A549 (cell line): ENCODE measurements at regions not wholly inside any gene's neighbourhood (a gene's known extent, or its start where the extent isn't known, plus 50 kb on each side); places are given as distances from the start of the nearest gene placed in this dataset.

Experiments
- ATAC-seq, 2 experiments: fragments of 200-7000 bp in 1 of 2; fragments of >200 bp in 1 of 2; cut with Nextera tagmentation in 1 of 2; cut with Tn5 transposase in 1 of 2; 3 replicates each; pipeline versions ENCODE4 v1.8.0 to v1.9.1; 2018 to 2020; ENCODE audit warnings: mild to moderate bottlenecking in 1 of 2, moderate library complexity in 1 of 2
- CTCF ChIA-PET: fragments of 300-600 bp; sonication (Branson Sonifier 250); formaldehyde crosslinking; extraction: SDS; loops from one replicate; lab custom pipeline; 2021; ENCODE audit warnings: antibody characterized with exemption, inconsistent platforms; lab: Yijun Ruan, JAX
- POLR2A ChIA-PET: fragments of 350-600 bp; formaldehyde crosslinking; extraction: SDS; loops from one replicate; lab custom pipeline; 2021; ENCODE audit warnings: antibody characterized with exemption, inconsistent platforms; lab: Yijun Ruan, JAX
- DNase-seq, 2 experiments: peaks; one replicate each; pipeline versions ENCODE4 v3.0.0 to v3.0.0-alpha.2; 2011 to 2016; ENCODE audit warnings: low read depth in 1 of 2, low spot score in 1 of 2
- FAIRE-seq: peaks from 2 replicates; lab custom pipeline; 2011; peaks lifted over from hg19 to GRCh38; lab: Jason Lieb, UNC
- H3K27ac ChIP-seq, 2 experiments: fragments of >200 bp; sonication (Bioruptor Twin); formaldehyde crosslinking; 3 replicates each; pipeline ENCODE4 v1.5.1; 2016 to 2017
- H3K4me1 ChIP-seq: fragments of >200 bp; sonication (Bioruptor Twin); formaldehyde crosslinking; 3 replicates; pipeline ENCODE4 v1.6.1; 2016
- H3K4me2 ChIP-seq: fragments of >200 bp; sonication (Bioruptor Twin); formaldehyde crosslinking; 3 replicates; pipeline ENCODE4 v1.6.1; 2016
- H3K4me3 ChIP-seq: fragments of >200 bp; sonication (Bioruptor Twin); formaldehyde crosslinking; 3 replicates; pipeline ENCODE4 v1.5.1; 2016
- H3K9me3 ChIP-seq: fragments of >200 bp; sonication (Bioruptor Twin); formaldehyde crosslinking; 3 replicates; pipeline ENCODE4 v1.6.1; 2016
- BHLHE40 ChIP-seq: IDR thresholded peaks from 2 replicates; pipeline ENCODE4 v1.6.1; 2012; ENCODE audit warnings: low read depth, low read length, inconsistent platforms
- CBX2 ChIP-seq: fragments of 200-600 bp; sonication (generic); IDR thresholded peaks from 2 replicates; pipeline ENCODE4 v1.6.1; 2016; ENCODE audit warnings: low read depth, mild to moderate bottlenecking, borderline replicate concordance
- CBX8 ChIP-seq: fragments of 200-600 bp; sonication (generic); IDR thresholded peaks from 2 replicates; pipeline ENCODE4 v1.6.1; 2016
- CHD2 ChIP-seq: fragments of 150-350 bp; IDR thresholded peaks from 2 replicates; pipeline ENCODE4 v1.6.1; 2014; ENCODE audit warnings: low read length; ENCODE audit not compliant: partially characterized antibody
- CHD4 ChIP-seq: fragments of 200-600 bp; sonication (generic); IDR thresholded peaks from 2 replicates; pipeline ENCODE4 v1.6.1; 2016; ENCODE audit warnings: antibody characterized with exemption, mild to moderate bottlenecking, borderline replicate concordance
- EHMT2 ChIP-seq: fragments of 200-600 bp; sonication (generic); IDR thresholded peaks from 2 replicates; pipeline ENCODE4 v1.6.1; 2016; ENCODE audit warnings: antibody characterized with exemption, low read depth, mild to moderate bottlenecking, moderate library complexity
- EP300 ChIP-seq, 2 experiments: fragments of >200 bp; sonication (Bioruptor Twin); formaldehyde crosslinking; IDR thresholded peaks; 2 replicates in 1 of 2; 3 replicates in 1 of 2; pipeline ENCODE4 v1.6.1; 2016 to 2017
- ESRRA ChIP-seq: fragments of 150-350 bp; IDR thresholded peaks from 2 replicates; pipeline ENCODE4 v1.6.1; 2014; ENCODE audit warnings: mild to moderate bottlenecking, low read length, borderline replicate concordance
- FOSL2 ChIP-seq, 2 experiments: fragments of 450-650 bp in 1 of 2; fragments of >200 bp in 1 of 2; sonication (Bioruptor Twin) in 1 of 2; formaldehyde crosslinking; IDR thresholded peaks; 2 replicates each; pipeline versions ENCODE4 v1.5.0 to v1.6.1; 2016 to 2020; ENCODE audit warnings: mild to moderate bottlenecking in 1 of 2, moderate library complexity in 1 of 2
- HDAC2 ChIP-seq: fragments of 200-600 bp; sonication (generic); IDR thresholded peaks from 2 replicates; pipeline ENCODE4 v1.6.1; 2016
- JUNB ChIP-seq: fragments of >200 bp; sonication (Bioruptor Twin); formaldehyde crosslinking; IDR thresholded peaks from 2 replicates; pipeline ENCODE4 v1.6.1; 2016
- KDM1A ChIP-seq: fragments of 200-600 bp; sonication (generic); IDR thresholded peaks from 2 replicates; pipeline ENCODE4 v1.6.1; 2016; ENCODE audit warnings: low read depth, mild to moderate bottlenecking
- MAFK ChIP-seq: fragments of 450-650 bp; IDR thresholded peaks from 2 replicates; pipeline ENCODE4 v1.6.1; 2014; ENCODE audit not compliant: partially characterized antibody
- NFE2L2 ChIP-seq: fragments of 150-350 bp; conservative IDR thresholded peaks from 2 replicates; pipeline ENCODE4 v1.6.1; 2014; ENCODE audit warnings: low read length
- NPAS2 ChIP-seq: fragments of 250-450 bp; sonication (Bioruptor Pico); IDR thresholded peaks from 2 replicates; pipeline ENCODE4 v1.8.0; 2022; ENCODE audit warnings: mild to moderate bottlenecking, moderate library complexity, borderline replicate concordance
- PHF8 ChIP-seq: fragments of 200-600 bp; sonication (generic); IDR thresholded peaks from 2 replicates; pipeline ENCODE4 v1.6.1; 2016; ENCODE audit warnings: low read depth, mild to moderate bottlenecking, antibody characterized with exemption, moderate library complexity, borderline replicate concordance
- RAD21 ChIP-seq, 2 experiments: fragments of >200 bp in 1 of 2; sonication (Bioruptor Twin) in 1 of 2; formaldehyde crosslinking in 1 of 2; IDR thresholded peaks in 1 of 2; conservative IDR thresholded peaks in 1 of 2; 2 replicates in 1 of 2; 3 replicates in 1 of 2; pipeline ENCODE4 v1.6.1; 2012 to 2018; ENCODE audit warnings: inconsistent platforms in 1 of 2
- RARB ChIP-seq: fragments of 250-450 bp; sonication (Bioruptor Pico); IDR thresholded peaks from 2 replicates; pipeline ENCODE4 v1.8.0; 2021; ENCODE audit warnings: mild to moderate bottlenecking, moderate library complexity
- RCOR1 ChIP-seq: fragments of 150-350 bp; IDR thresholded peaks from 2 replicates; pipeline ENCODE4 v1.6.1; 2014; ENCODE audit warnings: antibody characterized with exemption, low read length, low read depth
- RFX5 ChIP-seq: fragments of 450-650 bp; IDR thresholded peaks from 2 replicates; pipeline ENCODE4 v1.7.1; 2014; ENCODE audit warnings: antibody characterized with exemption, mild to moderate bottlenecking, moderate library complexity
- RNF2 ChIP-seq: fragments of 200-600 bp; sonication (generic); IDR thresholded peaks from 2 replicates; pipeline ENCODE4 v1.6.1; 2016; ENCODE audit warnings: low read depth, mild to moderate bottlenecking, antibody characterized with exemption, moderate library complexity, borderline replicate concordance
- TP53 ChIP-seq: fragments of 250-450 bp; sonication (Bioruptor Pico); IDR thresholded peaks from 2 replicates; pipeline ENCODE4 v1.5.0; 2021; ENCODE audit warnings: mild to moderate bottlenecking, moderate library complexity
- ZC3H11A ChIP-seq: fragments of 450-650 bp; IDR thresholded peaks from 2 replicates; pipeline ENCODE4 v1.6.1; 2014; ENCODE audit warnings: antibody characterized with exemption, mild to moderate bottlenecking
- ZSCAN20 ChIP-seq: fragments of 250-450 bp; sonication (Bioruptor Pico); IDR thresholded peaks from 2 replicates; pipeline ENCODE4 v1.8.0; 2022; ENCODE audit warnings: mild to moderate bottlenecking, moderate library complexity
- WGBS: methylation state at CpG from one replicate; pipeline ENCODE4 v1.1.6; 2017; ENCODE audit errors: missing lambda C conversion rate; 5-methylcytosine and 5-hydroxymethylcytosine counted together
- TF ChIP-seq, protein P1 (sequence below): fragments of >200 bp; sonication (Bioruptor Twin); formaldehyde crosslinking; IDR thresholded peaks from 3 replicates; pipeline ENCODE4 v1.6.1; 2016
- TF ChIP-seq, protein P2 (sequence below): fragments of 250-450 bp; sonication (Bioruptor Pico); IDR thresholded peaks from 2 replicates; pipeline ENCODE4 v1.5.0; 2021; ENCODE audit warnings: mild to moderate bottlenecking, moderate library complexity, borderline replicate concordance

DNA sequence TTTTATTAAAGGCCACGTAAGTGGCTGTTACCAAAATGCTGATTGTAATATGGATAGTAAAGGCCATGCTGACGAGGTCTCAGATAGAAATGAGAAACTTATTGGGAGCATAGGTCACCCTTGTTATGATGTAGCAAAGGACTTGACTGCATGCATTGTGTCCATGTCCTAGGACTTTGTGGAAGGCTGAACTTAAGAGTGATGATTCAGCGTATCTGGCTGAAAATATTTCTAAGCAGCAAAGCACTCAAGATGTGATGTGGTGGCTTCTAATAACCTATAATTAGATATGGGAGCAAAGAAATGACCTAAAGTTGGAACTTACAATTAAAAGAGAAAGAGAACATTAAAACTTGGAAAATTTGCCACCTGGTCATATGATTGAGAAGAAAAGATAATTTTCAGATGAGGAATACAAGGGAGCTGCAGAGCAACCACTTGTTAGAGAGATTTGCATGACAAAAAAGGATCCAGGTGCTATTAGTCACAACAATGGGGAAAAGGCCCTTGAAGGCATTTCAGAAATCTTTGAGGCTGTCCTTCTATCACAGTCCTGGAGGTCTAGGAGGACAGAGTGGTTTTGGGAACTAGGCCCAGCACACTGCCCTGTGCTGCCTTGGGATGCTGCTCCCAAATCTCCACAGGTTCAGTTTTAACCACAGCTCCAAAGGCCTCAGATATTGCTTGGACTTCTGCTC is 793.7 kb upstream of the LCORL start:
- ATAC-seq = no peak
- TF ChIP-seq MAFK (peak; percentile 24), RCOR1 (no peak)
- TF ChIP-seq, all 56 proteins: peak for 1
- no peak overlapping the region for H3K4me2 ChIP-seq
- FAIRE-seq (no peak), DNase-seq (no peak)
- POLR2A ChIA-PET = no interaction called here
- no peak overlapping the region for H3K4me3 ChIP-seq
- H3K9me3 ChIP-seq = no peaks in the 10 kb centered on the region
- H3K4me1 ChIP-seq = no peaks in the 10 kb centered on the region
- CTCF ChIA-PET = no interaction called here
- 3% methylated on average over 3 of the region's 3 CpGs for WGBS
- H3K27ac ChIP-seq = no peak overlapping the region

DNA sequence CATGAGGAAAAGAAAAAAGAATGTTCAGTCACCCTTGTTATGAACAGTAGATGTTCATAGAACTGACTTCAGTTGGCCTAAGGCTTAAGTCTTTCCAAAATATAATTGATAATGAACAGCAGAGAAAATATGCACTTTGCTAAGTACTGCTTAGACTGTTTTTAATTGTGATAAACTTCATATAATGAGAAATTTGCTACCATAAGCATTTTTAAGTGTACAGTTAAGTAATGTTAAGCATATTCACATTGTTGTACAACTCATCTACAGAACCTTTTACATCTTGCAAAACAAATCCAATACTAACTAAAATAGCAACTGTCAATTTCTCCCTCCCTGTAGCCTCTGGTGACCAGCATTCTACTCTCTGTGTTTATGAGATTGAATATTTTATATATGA is 792.2 kb upstream of the LCORL start:
- TF ChIP-seq MAFK = peak; percentile 49
- TF ChIP-seq CHD2 = no peak
- TF ChIP-seq, protein P1, sequence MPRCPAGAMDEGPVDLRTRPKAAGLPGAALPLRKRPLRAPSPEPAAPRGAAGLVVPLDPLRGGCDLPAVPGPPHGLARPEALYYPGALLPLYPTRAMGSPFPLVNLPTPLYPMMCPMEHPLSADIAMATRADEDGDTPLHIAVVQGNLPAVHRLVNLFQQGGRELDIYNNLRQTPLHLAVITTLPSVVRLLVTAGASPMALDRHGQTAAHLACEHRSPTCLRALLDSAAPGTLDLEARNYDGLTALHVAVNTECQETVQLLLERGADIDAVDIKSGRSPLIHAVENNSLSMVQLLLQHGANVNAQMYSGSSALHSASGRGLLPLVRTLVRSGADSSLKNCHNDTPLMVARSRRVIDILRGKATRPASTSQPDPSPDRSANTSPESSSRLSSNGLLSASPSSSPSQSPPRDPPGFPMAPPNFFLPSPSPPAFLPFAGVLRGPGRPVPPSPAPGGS = no peak
- H3K4me3 ChIP-seq = no peak overlapping the region
- no peak overlapping the region for H3K4me2 ChIP-seq
- no peak for FAIRE-seq
- H3K27ac ChIP-seq = no peak overlapping the region
- no peak for ATAC-seq
- ChIA-PET CTCF (no interaction called here), POLR2A (no interaction called here)
- no peak for DNase-seq
- H3K4me1 ChIP-seq = no peaks in the 10 kb centered on the region
- no peaks in the 10 kb centered on the region for H3K9me3 ChIP-seq

DNA sequence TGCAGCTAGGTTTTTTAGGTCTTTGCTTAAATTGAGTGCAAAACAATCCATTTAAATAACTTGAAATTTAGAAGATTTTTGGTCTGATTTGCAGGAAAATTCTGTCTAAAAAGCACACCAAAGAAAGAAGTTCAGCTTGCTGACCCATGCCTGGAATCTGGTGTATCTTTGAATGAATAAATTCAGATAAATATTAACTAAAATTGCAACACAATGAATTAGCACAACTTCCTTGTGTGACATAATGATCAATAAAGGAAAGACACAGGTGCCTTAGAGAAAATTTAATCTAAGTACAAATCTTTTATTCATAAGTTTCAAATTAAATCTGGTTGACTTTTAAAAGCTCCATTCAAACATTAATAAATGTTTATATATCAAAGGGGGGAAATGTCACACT is 791.5 kb upstream of the LCORL start:
- DNase-seq (no peak), FAIRE-seq (no peak), ATAC-seq (no peak)
- Histone ChIP-seq H3K4me2 (no peak overlapping the region), H3K4me3 (no peak overlapping the region), H3K4me1 (no peaks in the 10 kb centered on the region), H3K27ac (no peak overlapping the region), H3K9me3 (no peaks in the 10 kb centered on the region)
- ChIA-PET POLR2A (no interaction called here), CTCF (no interaction called here)
- TF ChIP-seq, protein P2, sequence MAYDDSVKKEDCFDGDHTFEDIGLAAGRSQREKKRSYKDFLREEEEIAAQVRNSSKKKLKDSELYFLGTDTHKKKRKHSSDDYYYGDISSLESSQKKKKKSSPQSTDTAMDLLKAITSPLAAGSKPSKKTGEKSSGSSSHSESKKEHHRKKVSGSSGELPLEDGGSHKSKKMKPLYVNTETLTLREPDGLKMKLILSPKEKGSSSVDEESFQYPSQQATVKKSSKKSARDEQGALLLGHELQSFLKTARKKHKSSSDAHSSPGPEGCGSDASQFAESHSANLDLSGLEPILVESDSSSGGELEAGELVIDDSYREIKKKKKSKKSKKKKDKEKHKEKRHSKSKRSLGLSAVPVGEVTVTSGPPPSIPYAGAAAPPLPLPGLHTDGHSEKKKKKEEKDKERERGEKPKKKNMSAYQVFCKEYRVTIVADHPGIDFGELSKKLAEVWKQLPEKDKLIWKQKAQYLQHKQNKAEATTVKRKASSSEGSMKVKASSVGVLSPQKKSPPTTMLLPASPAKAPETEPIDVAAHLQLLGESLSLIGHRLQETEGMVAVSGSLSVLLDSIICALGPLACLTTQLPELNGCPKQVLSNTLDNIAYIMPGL (CRISPR knock-in tag) = no peak
- TF ChIP-seq ESRRA (no peak), CBX2 (no peak), RARB (no peak), ZSCAN20 (no peak), CBX8 (no peak), RAD21 (conservative IDR thresholded peaks at IDR 0.05 in 1 of 2, IDR thresholded peaks at IDR 0.05 in 1 of 2) (no peak), CHD2 (no peak), JUNB (no peak)

DNA sequence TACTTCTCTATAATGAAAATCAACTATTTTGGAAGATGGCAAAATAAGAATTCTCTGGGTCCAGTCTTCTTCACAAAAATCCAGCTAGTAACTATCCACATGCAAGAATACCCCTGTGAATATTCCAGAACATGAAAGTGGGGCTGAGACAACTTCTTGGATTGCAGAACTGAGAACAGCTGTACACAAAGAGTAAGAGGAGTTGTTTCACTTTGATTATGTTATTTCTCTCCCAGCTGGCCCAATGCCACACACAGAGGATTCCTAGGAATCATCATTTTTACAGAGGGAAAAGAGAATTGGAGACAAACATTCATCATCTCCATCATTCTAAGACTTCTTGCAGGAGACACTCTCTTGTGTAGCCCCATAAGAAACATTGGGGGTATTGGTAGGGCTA is 782.2 kb upstream of the LCORL start:
- Histone ChIP-seq H3K9me3 (no peaks in the 10 kb centered on the region), H3K27ac (no peak overlapping the region), H3K4me3 (no peak overlapping the region), H3K4me2 (no peak overlapping the region), H3K4me1 (no peaks in the 10 kb centered on the region)
- no peak for DNase-seq
- no peak for ATAC-seq
- FAIRE-seq = no peak
- CTCF ChIA-PET = no interaction called here
- no peak for TF ChIP-seq FOSL2 (IDR thresholded peaks at IDR 0.05)
- TF ChIP-seq FOSL2 (CRISPR knock-in tag; IDR thresholded peaks at IDR 0.05) = no peak
- no peak for TF ChIP-seq NFE2L2
- TF ChIP-seq ZC3H11A = no peak
- no peak for TF ChIP-seq ZSCAN20
- TF ChIP-seq NPAS2 = no peak
- TF ChIP-seq TP53 (CRISPR knock-in tag) = no peak
- no peak for TF ChIP-seq EP300 (IDR thresholded peaks at IDR 0.05)
- TF ChIP-seq, protein P1 = no peak
- TF ChIP-seq RFX5 = no peak
- TF ChIP-seq PHF8 = no peak
- TF ChIP-seq KDM1A = no peak
- TF ChIP-seq CHD4 = no peak
- TF ChIP-seq EHMT2 = no peak
- TF ChIP-seq HDAC2 = no peak
- no peak for TF ChIP-seq CBX2
- TF ChIP-seq RNF2 = no peak
- TF ChIP-seq ESRRA = no peak
- TF ChIP-seq BHLHE40 = no peak
- POLR2A ChIA-PET = no interaction called here
